HG03175 (cell line): ENCODE measurements at regions not wholly inside any gene's neighbourhood (a gene's known extent, or its start where the extent isn't known, plus 50 kb on each side); places are given as distances from the start of the nearest gene placed in this dataset.

Source experiments
- ATAC-seq: cut with Tn5 transposase; IDR thresholded peaks from one replicate; pipeline ENCODE4 v1.9.1; 2021; ENCODE audit warnings: mild to moderate bottlenecking, moderate library complexity; ENCODE audit not compliant: unreplicated experiment

- no peak for ATAC-seq
Observed at GRCh38 chr5:98402130-98402529, 371.3 kb upstream of the RGMB start.

GRCh38 chr5:98403131-98403530 is 370.3 kb upstream of the RGMB start:
- no peak for ATAC-seq

- no peak for ATAC-seq
Observed at GRCh38 chr5:98414938-98415337, 358.5 kb upstream of the RGMB start.

- no peak for ATAC-seq
Observed at GRCh38 chr5:98415663-98416062, 357.8 kb upstream of the RGMB start.

- no peak for ATAC-seq
Observed at GRCh38 chr5:98416541-98416940, 356.9 kb upstream of the RGMB start.

GRCh38 chr5:98419825-98420224 is 353.6 kb upstream of the RGMB start:
- no peak for ATAC-seq

GRCh38 chr5:98424681-98425450 is 348.6 kb upstream of the RGMB start:
- ATAC-seq: no peak

GRCh38 chr5:98425640-98426039 is 347.8 kb upstream of the RGMB start:
- no peak for ATAC-seq

- peak; percentile 65 for ATAC-seq
Observed at GRCh38 chr5:98428806-98429205, 344.7 kb upstream of the RGMB start.

GRCh38 chr5:98432378-98432777 is 341.1 kb upstream of the RGMB start:
- no peak for ATAC-seq

GRCh38 chr5:98433022-98433421 is 340.4 kb upstream of the RGMB start:
- no peak for ATAC-seq

- no peak for ATAC-seq
Observed at GRCh38 chr5:98433673-98434072, 339.8 kb upstream of the RGMB start.

GRCh38 chr5:98436667-98437066 is 336.8 kb upstream of the RGMB start:
- no peak for ATAC-seq

- no peak for ATAC-seq
Observed at GRCh38 chr5:98442448-98442847, 331.0 kb upstream of the RGMB start.

GRCh38 chr5:98443881-98444280 is 329.6 kb upstream of the RGMB start:
- no peak for ATAC-seq

- ATAC-seq: no peak
Observed at GRCh38 chr5:98453296-98453695, 320.2 kb upstream of the RGMB start.

GRCh38 chr5:98454407-98454806 is 319.1 kb upstream of the RGMB start:
- ATAC-seq: no peak

GRCh38 chr5:98454904-98455303 is 318.6 kb upstream of the RGMB start:
- no peak for ATAC-seq

- ATAC-seq: no peak
Observed at GRCh38 chr5:98455665-98456064, 317.8 kb upstream of the RGMB start.

- no peak for ATAC-seq
Observed at GRCh38 chr5:98458004-98458403, 315.5 kb upstream of the RGMB start.

GRCh38 chr5:98458726-98459125 is 314.7 kb upstream of the RGMB start:
- no peak for ATAC-seq

- ATAC-seq: no peak
Observed at GRCh38 chr5:98460536-98460935, 312.9 kb upstream of the RGMB start.

GRCh38 chr5:98461485-98461884 is 312.0 kb upstream of the RGMB start:
- ATAC-seq: no peak
